Calu3 (cell line): ENCODE measurements at regions not wholly inside any gene's neighbourhood (a gene's known extent, or its start where the extent isn't known, plus 50 kb on each side); places are given as distances from the start of the nearest gene placed in this dataset.
"Not testable (repeated sequence)": the region's sequence is repeated elsewhere in the genome, so short reads cannot be mapped to it uniquely, and the experiment has no call there.

Experiments
- BruUV-seq: library from RNA; stranded (reverse); fragments of 400-500 nt; replicated peaks from 2 replicates; lab custom pipeline; 2021; lab: Mats Ljungman, UMichigan
- CTCF ChIA-PET: fragments of 300-600 bp; sonication (Branson Sonifier 250); formaldehyde crosslinking; loops from one replicate; lab custom pipeline; 2022; ENCODE audit warnings: antibody characterized with exemption; lab: Charles Lee
- DNase-seq: peaks from one replicate; pipeline ENCODE4 v3.0.0; 2022
- H3K27ac Mint-ChIP-seq: one replicate; pipeline ENCODE4 v1.8.0; 2022; ENCODE audit warnings: mixed read lengths; ENCODE audit not compliant: unreplicated experiment
- H3K27me3 Mint-ChIP-seq: one replicate; pipeline ENCODE4 v1.8.0; 2022; ENCODE audit warnings: mixed read lengths; ENCODE audit not compliant: unreplicated experiment
- H3K36me3 Mint-ChIP-seq: one replicate; pipeline ENCODE4 v1.8.0; 2022; ENCODE audit warnings: mild to moderate bottlenecking, moderate library complexity, mixed read lengths; ENCODE audit not compliant: insufficient read depth, unreplicated experiment
- H3K4me1 Mint-ChIP-seq: one replicate; pipeline ENCODE4 v1.8.0; 2022; ENCODE audit warnings: mild to moderate bottlenecking, low read depth, mixed read lengths; ENCODE audit not compliant: unreplicated experiment
- H3K4me3 Mint-ChIP-seq: one replicate; pipeline ENCODE4 v1.8.0; 2022; ENCODE audit warnings: mild to moderate bottlenecking, low read depth, moderate library complexity, mixed read lengths; ENCODE audit not compliant: unreplicated experiment
- H3K9me3 Mint-ChIP-seq: one replicate; pipeline ENCODE4 v1.8.0; 2022; ENCODE audit warnings: low read depth, mixed read lengths; ENCODE audit not compliant: unreplicated experiment
- CTCF ChIP-seq: fragments of 200-600 bp; IDR thresholded peaks from one replicate; pipeline ENCODE4 v1.8.0; 2022; ENCODE audit warnings: antibody characterized with exemption; ENCODE audit not compliant: unreplicated experiment
- intact Hi-C: fragments of 100-400 bp; cut with micrococcal nuclease; formaldehyde crosslinking; loops from one replicate; pipeline ENCODE4 v1.10.0; 2022; ENCODE audit not compliant: unreplicated experiment

- Mint-ChIP-seq H3K27ac (no peak overlapping the region), H3K4me1 (peaks cover 11% of the 10 kb centered on the region)
- CTCF ChIA-PET: interaction anchor here (0.5 to 0.6 kb wide), 2 partner anchors 118 to 264 kb away, joined by 3 to 4 read pairs; no protein-coding TSS in a partner anchor
These were observed 65.0 kb downstream of the ID4 start for GRCh38 chr6:19902201-19902600.

GRCh38 chr6:19904408-19904807 lies 67.2 kb downstream of the ID4 start:
- CTCF ChIA-PET: interaction anchor here (0.9 kb wide), 1 partner anchor 16 kb away, joined by 3 read pairs; no protein-coding TSS in a partner anchor
- DNase-seq, H3K36me3 Mint-ChIP-seq, BruUV-seq, H3K27me3 Mint-ChIP-seq, H3K4me3 Mint-ChIP-seq, H3K27ac Mint-ChIP-seq, H3K9me3 Mint-ChIP-seq, intact Hi-C loops: not testable (repeated sequence)
- H3K4me1 Mint-ChIP-seq: peaks cover 11% of the 10 kb centered on the region

More at GRCh38 chr6:19902201-19902600, 65.0 kb downstream of the ID4 start:
- no TSS peak for BruUV-seq
- H3K9me3 Mint-ChIP-seq: no peaks in the 10 kb centered on the region
- H3K36me3 Mint-ChIP-seq: no peaks in the 10 kb centered on the region
- TF ChIP-seq CTCF: no peak
- H3K4me3 Mint-ChIP-seq: no peak overlapping the region
- H3K27me3 Mint-ChIP-seq: no peaks in the 10 kb centered on the region
- no peak for DNase-seq
- intact Hi-C loops: no loop called here

- TF ChIP-seq CTCF: no peak
- intact Hi-C loops: no loop called here
- Mint-ChIP-seq H3K27me3 (peaks cover 3% of the 10 kb centered on the region), H3K27ac (peak overlapping the region; percentile 4), H3K36me3 (no peaks in the 10 kb centered on the region), H3K9me3 (no peaks in the 10 kb centered on the region), H3K4me1 (peaks cover 11% of the 10 kb centered on the region), H3K4me3 (no peak overlapping the region)
- DNase-seq: no peak
- CTCF ChIA-PET: interaction anchor here (0.9 kb wide), 1 partner anchor 15 kb away, joined by 3 read pairs; no protein-coding TSS in a partner anchor
- no TSS peak for BruUV-seq
These were observed 68.4 kb downstream of the ID4 start for GRCh38 chr6:19905584-19905983.

GRCh38 chr6:19906171-19906570 lies 69.0 kb downstream of the ID4 start:
- Mint-ChIP-seq H3K36me3 (no peaks in the 10 kb centered on the region), H3K4me1 (peaks cover 11% of the 10 kb centered on the region), H3K27ac (no peak overlapping the region), H3K27me3 (peaks cover 9% of the 10 kb centered on the region), H3K9me3 (peaks cover 2% of the 10 kb centered on the region), H3K4me3 (no peak overlapping the region)
- intact Hi-C loops: no loop called here
- TF ChIP-seq CTCF: no peak
- DNase-seq: no peak
- no TSS peak for BruUV-seq
- CTCF ChIA-PET: interaction anchor here (0.5 kb wide), 1 partner anchor 156 kb away, joined by 4 read pairs; no protein-coding TSS in a partner anchor

GRCh38 chr6:19911223-19911622 lies 74.1 kb downstream of the ID4 start:
- no TSS peak for BruUV-seq
- H3K4me1 Mint-ChIP-seq: no peaks in the 10 kb centered on the region
- no peak for DNase-seq
- no peaks in the 10 kb centered on the region for H3K36me3 Mint-ChIP-seq
- CTCF ChIA-PET: no interaction called here
- no peak overlapping the region for H3K27ac Mint-ChIP-seq
- no peak overlapping the region for H3K4me3 Mint-ChIP-seq
- no peak for TF ChIP-seq CTCF
- intact Hi-C loops: no loop called here
- peaks cover 2% of the 10 kb centered on the region for H3K9me3 Mint-ChIP-seq
- H3K27me3 Mint-ChIP-seq: peaks cover 25% of the 10 kb centered on the region
